ENCODE measurements at regions not wholly inside any gene's neighbourhood (a gene's known extent, or its start where the extent isn't known, plus 50 kb on each side); places are given as distances from the start of the nearest gene placed in this dataset.
A peak's percentile ranks its signal among the peaks of the same experiment; 100 is the strongest.

- POLR2A ChIA-PET, result no interaction called here
- no peak overlapping the region for H3K4me2 ChIP-seq (ENCODE audit: insufficient read depth, low read length)
- CTCF ChIA-PET, result interaction anchor here (1.1 kb wide), 1 partner anchor 70 kb away, joined by 3 read pairs; no protein-coding TSS in a partner anchor
- H2AFZ ChIP-seq (ENCODE audit: low read depth, low read length), result no peak overlapping the region
- no peak for TF ChIP-seq GATA2 (IDR thresholded peaks at IDR 0.05; ENCODE audit: insufficient read depth, insufficient read length, low read depth, low read length)
- no peak for TF ChIP-seq FOS (IDR thresholded peaks at IDR 0.05; ENCODE audit: borderline replicate concordance, insufficient read depth, low read length)
- TF ChIP-seq EZH2 (IDR thresholded peaks at IDR 0.05; ENCODE audit: borderline replicate concordance, low read depth, low read length, severe bottlenecking), result no peak
- no peak for TF ChIP-seq POLR2A (IDR thresholded peaks at IDR 0.05; ENCODE audit: low read depth, low read length)
- no peak for TF ChIP-seq CTCF (IDR thresholded peaks at IDR 0.05; ENCODE audit: extremely low read depth in 1 of 2, insufficient read depth in 1 of 2, low read depth in 1 of 2, low read length in 2 of 2)
- TF ChIP-seq JUN (IDR thresholded peaks at IDR 0.05; ENCODE audit: borderline replicate concordance, insufficient read depth, insufficient read length, low read depth), result no peak
- intact Hi-C loops (cut with micrococcal nuclease), result no loop called here
- H3K79me2 ChIP-seq (ENCODE audit: control insufficient read depth, insufficient read depth, low read length), result no peaks in the 10 kb centered on the region
- H3K9me1 ChIP-seq (replicated peaks; ENCODE audit: control insufficient read depth, extremely low read depth, insufficient read depth, low read length), result no peaks in the 10 kb centered on the region
- H3K4me1 ChIP-seq (ENCODE audit: control insufficient read depth, extremely low read depth, insufficient read depth, low read length), result no peaks in the 10 kb centered on the region
- no peaks in the 10 kb centered on the region for H4K20me1 ChIP-seq (replicated peaks; ENCODE audit: control insufficient read depth, extremely low read depth, insufficient read depth, low read length)
- H3K4me3 ChIP-seq (replicated peaks in 1 of 3; ENCODE audit: insufficient read depth in 1 of 3, low read depth in 1 of 3, low read length in 3 of 3), result no peak overlapping the region
- BruUV-seq (replicated peaks), result no TSS peak
- no peak overlapping the region for H3K9ac ChIP-seq (replicated peaks; ENCODE audit: extremely low read depth, insufficient read depth, low read length)
- no peak overlapping the region for H3K27ac ChIP-seq (ENCODE audit: insufficient read depth, low read depth, low read length)
- FAIRE-seq (no peak), DNase-seq (ENCODE audit: low read depth, low spot score) (peak; percentile 60)
- peaks cover 0 to 1% of the 10 kb centered on the region in 2 experiments for H3K36me3 ChIP-seq (ENCODE audit: control insufficient read depth in 2 of 2, extremely low read depth in 1 of 2, insufficient read depth in 2 of 2, low read length in 2 of 2)
- dilution Hi-C loops (cut with MboI; ENCODE audit: extremely low pct_ligation_motif_present, low sequenced_read_pairs), result no loop called here
- H3K27me3 ChIP-seq (ENCODE audit: control insufficient read depth in 2 of 2, insufficient read depth in 2 of 2, low read length in 2 of 2), result no peaks in the 10 kb centered on the region
- H3K9me3 ChIP-seq (replicated peaks; ENCODE audit: control insufficient read depth, insufficient read depth, low read length), result no peaks in the 10 kb centered on the region
These were observed 68.8 kb downstream of the ZNF608 start for GRCh38 chr5:124677374-124678351.

Data from endothelial cell of umbilical vein (primary cell).